ENCODE measurements at regions not wholly inside any gene's neighbourhood (a gene's known extent, or its start where the extent isn't known, plus 50 kb on each side); places are given as distances from the start of the nearest gene placed in this dataset.

DNA sequence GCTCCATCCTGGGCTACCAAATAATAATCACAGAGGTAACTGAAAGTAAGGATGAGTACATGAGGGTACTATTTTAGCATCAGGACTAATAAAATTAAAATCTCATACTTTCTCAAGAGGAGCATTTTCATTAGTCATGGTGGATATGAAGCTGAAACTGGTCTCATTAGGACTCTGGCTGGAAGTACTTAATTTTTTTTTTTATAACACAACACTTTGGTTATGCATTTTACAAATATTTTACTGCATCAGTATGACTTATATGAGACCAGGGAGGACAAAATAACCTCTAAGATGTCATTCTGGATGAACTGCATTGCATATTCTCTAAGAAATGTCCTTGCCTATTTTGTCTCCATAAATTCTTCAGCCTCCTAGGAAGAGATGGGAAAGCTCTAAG is 290.9 kb downstream of the HLX start:
- in situ Hi-C loops (cut with HindIII; ENCODE audit: low sequenced_read_pairs) = no loop called here

DNA sequence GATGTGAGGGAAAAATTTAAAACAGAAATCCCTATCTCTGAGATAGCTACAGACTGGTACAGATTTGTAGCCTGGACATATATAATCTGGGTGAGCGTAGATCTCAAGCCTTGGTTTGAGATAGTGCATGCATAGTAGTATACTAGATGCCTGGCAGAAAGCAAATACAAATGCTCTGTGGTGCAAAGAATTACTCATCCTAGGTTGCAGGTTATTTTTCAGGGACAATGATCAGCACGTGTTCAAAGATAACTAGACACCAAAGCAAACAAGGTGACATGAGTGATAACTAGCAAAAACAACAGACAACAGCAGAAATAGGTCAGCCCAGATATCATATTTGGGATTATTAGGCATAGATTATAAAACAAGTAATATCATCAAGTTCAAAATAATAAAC is 292.5 kb downstream of the HLX start:
- no peak overlapping the region for H3K4me3 ChIP-seq (ENCODE audit: low read depth, low read length)
- in situ Hi-C loops (cut with HindIII; ENCODE audit: low sequenced_read_pairs) = no loop called here
- no peak for DNase-seq (ENCODE audit: low read depth, low spot score)
- TF ChIP-seq, protein P1, sequence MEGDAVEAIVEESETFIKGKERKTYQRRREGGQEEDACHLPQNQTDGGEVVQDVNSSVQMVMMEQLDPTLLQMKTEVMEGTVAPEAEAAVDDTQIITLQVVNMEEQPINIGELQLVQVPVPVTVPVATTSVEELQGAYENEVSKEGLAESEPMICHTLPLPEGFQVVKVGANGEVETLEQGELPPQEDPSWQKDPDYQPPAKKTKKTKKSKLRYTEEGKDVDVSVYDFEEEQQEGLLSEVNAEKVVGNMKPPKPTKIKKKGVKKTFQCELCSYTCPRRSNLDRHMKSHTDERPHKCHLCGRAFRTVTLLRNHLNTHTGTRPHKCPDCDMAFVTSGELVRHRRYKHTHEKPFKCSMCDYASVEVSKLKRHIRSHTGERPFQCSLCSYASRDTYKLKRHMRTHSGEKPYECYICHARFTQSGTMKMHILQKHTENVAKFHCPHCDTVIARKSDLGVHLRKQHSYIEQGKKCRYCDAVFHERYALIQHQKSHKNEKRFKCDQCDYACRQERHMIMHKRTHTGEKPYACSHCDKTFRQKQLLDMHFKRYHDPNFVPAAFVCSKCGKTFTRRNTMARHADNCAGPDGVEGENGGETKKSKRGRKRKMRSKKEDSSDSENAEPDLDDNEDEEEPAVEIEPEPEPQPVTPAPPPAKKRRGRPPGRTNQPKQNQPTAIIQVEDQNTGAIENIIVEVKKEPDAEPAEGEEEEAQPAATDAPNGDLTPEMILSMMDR (IDR thresholded peaks at IDR 0.05; ENCODE audit: low read depth, low read length) = no peak

More for the DNA sequence above, 290.9 kb downstream of the HLX start:
- TF ChIP-seq, protein P1 (IDR thresholded peaks at IDR 0.05; ENCODE audit: low read depth, low read length) = no peak
- no peak for DNase-seq (ENCODE audit: low read depth, low spot score)
- no peak overlapping the region for H3K4me3 ChIP-seq (ENCODE audit: low read depth, low read length)

DNA sequence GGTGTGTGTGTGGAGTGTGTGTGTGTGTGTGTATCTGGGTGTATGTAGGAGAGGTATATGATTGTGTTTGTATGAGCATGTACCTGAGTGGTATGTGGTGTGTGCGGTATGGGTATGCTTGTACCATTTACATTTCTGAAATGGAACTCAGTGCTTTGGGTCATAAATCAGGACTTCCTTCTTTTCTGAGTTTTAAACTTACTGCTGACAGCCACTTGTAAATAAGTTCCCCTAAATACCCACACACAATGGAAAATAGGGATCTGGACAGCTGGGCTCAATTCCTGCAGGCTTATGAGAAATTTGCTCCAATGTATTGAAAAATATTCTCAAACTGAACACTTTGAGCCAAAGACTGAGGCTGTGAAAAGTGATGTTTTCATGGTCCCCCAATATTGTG is 293.6 kb downstream of the HLX start:
- TF ChIP-seq, protein P1 (IDR thresholded peaks at IDR 0.05; ENCODE audit: low read depth, low read length) = no peak
- DNase-seq (ENCODE audit: low read depth, low spot score) = no peak
- H3K4me3 ChIP-seq (ENCODE audit: low read depth, low read length) = no peak overlapping the region
- in situ Hi-C loops (cut with HindIII; ENCODE audit: low sequenced_read_pairs) = no loop called here

GRCh38 chr1:221174330-221174993 is 295.2 kb downstream of the HLX start:
- TF ChIP-seq, protein P1 (IDR thresholded peaks at IDR 0.05; ENCODE audit: low read depth, low read length) = no peak
- no peak for DNase-seq (ENCODE audit: low read depth, low spot score)
- in situ Hi-C loops (cut with HindIII; ENCODE audit: low sequenced_read_pairs) = no loop called here
- no peak overlapping the region for H3K4me3 ChIP-seq (ENCODE audit: low read depth, low read length)

GRCh38 chr1:221175249-221175648 is 296.0 kb downstream of the HLX start:
- in situ Hi-C loops (cut with HindIII; ENCODE audit: low sequenced_read_pairs) = no loop called here
- no peak overlapping the region for H3K4me3 ChIP-seq (ENCODE audit: low read depth, low read length)
- TF ChIP-seq, protein P1 (IDR thresholded peaks at IDR 0.05; ENCODE audit: low read depth, low read length) = no peak
- DNase-seq (ENCODE audit: low read depth, low spot score) = no peak

- TF ChIP-seq, protein P1 (IDR thresholded peaks at IDR 0.05; ENCODE audit: low read depth, low read length) = no peak
- in situ Hi-C loops (cut with HindIII; ENCODE audit: low sequenced_read_pairs) = no loop called here
- DNase-seq (ENCODE audit: low read depth, low spot score) = no peak
Observed at GRCh38 chr1:221180704-221181368, 301.6 kb downstream of the HLX start.

More at GRCh38 chr1:221180704-221181368, 301.6 kb downstream of the HLX start:
- H3K4me3 ChIP-seq (ENCODE audit: low read depth, low read length) = no peak overlapping the region

Data from astrocyte of the spinal cord (primary cell).